ENCODE measurements at regions not wholly inside any gene's neighbourhood (a gene's known extent, or its start where the extent isn't known, plus 50 kb on each side); places are given as distances from the start of the nearest gene placed in this dataset.

DNA sequence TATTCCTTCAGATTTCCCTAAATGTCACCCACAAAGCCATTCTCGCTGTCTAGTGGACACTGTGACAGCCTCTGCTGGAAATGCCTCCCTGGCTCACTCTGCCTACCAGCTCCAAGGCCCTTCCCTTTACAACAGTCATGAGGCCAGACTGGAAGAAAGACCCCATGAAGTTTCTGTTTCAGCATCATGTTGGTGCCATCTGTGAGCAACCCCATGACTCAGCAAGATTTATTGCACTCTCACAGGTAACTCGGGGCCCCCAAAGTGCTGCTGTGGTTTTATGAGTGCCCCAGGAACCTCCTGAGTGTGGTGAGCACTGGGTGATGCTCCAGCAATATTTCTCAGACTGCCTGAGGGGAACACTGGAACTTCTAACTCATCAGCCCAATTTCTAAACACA lies 218.6 kb downstream of the ZNF33B start:
- TF ChIP-seq ZC3H10 (CRISPR knock-in tag; IDR thresholded peaks at IDR 0.05) (no peak), ZNF565 (CRISPR knock-in tag; conservative IDR thresholded peaks at IDR 0.05; ENCODE audit: low read depth) (no peak)
- TF ChIP-seq, protein P1, sequence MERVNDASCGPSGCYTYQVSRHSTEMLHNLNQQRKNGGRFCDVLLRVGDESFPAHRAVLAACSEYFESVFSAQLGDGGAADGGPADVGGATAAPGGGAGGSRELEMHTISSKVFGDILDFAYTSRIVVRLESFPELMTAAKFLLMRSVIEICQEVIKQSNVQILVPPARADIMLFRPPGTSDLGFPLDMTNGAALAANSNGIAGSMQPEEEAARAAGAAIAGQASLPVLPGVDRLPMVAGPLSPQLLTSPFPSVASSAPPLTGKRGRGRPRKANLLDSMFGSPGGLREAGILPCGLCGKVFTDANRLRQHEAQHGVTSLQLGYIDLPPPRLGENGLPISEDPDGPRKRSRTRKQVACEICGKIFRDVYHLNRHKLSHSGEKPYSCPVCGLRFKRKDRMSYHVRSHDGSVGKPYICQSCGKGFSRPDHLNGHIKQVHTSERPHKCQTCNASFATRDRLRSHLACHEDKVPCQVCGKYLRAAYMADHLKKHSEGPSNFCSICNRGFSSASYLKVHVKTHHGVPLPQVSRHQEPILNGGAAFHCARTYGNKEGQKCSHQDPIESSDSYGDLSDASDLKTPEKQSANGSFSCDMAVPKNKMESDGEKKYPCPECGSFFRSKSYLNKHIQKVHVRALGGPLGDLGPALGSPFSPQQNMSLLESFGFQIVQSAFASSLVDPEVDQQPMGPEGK (CRISPR knock-in tag; IDR thresholded peaks at IDR 0.05; ENCODE audit: borderline replicate concordance): no peak
